Hepatocyte (in vitro differentiated cells): ENCODE measurements at regions not wholly inside any gene's neighbourhood (a gene's known extent, or its start where the extent isn't known, plus 50 kb on each side); places are given as distances from the start of the nearest gene placed in this dataset.

ENCODE experiments used
- CTCF ChIP-seq: fragments of 200-600 bp; sonication (generic); IDR thresholded peaks from 2 replicates; pipeline ENCODE4 v1.5.1; 2016; ENCODE audit warnings: antibody characterized with exemption, mild to moderate bottlenecking; ENCODE audit not compliant: poor library complexity
- EZH2 ChIP-seq: fragments of 200-600 bp; sonication (generic); IDR thresholded peaks from 2 replicates; pipeline ENCODE4 v1.6.1; 2016; ENCODE audit warnings: antibody characterized with exemption, mild to moderate bottlenecking, borderline replicate concordance

GRCh38 chr1:91120421-91120820 lies 98.6 kb upstream of the ZNF644 start:
- TF ChIP-seq CTCF = no peak
- no peak for TF ChIP-seq EZH2
